HL-60 (cell line): ENCODE measurements at regions not wholly inside any gene's neighbourhood (a gene's known extent, or its start where the extent isn't known, plus 50 kb on each side); places are given as distances from the start of the nearest gene placed in this dataset.

Experiments used
- DNase-seq, 2 experiments: peaks; one replicate each; pipeline ENCODE4 v3.0.0-alpha.2; 2010 to 2020; ENCODE audit warnings: low read depth in 1 of 2, low spot score in 1 of 2
- H3K27ac ChIP-seq: fragments of 250-450 bp; sonication (Bioruptor Pico); replicated peaks from 2 replicates; pipeline ENCODE4 v1.5.1; 2020; ENCODE audit warnings: mild to moderate bottlenecking, moderate library complexity
- H3K27me3 ChIP-seq: fragments of 250-450 bp; sonication (Bioruptor Pico); 2 replicates; pipeline ENCODE4 v1.5.1; 2021; ENCODE audit warnings: mild to moderate bottlenecking, moderate library complexity; ENCODE audit not compliant: insufficient read depth, poor library complexity, severe bottlenecking
- H3K4me3 ChIP-seq: replicated peaks from 2 replicates; pipeline ENCODE4 v1.5.1; 2011; ENCODE audit warnings: mild to moderate bottlenecking, control low read depth, low read length; ENCODE audit not compliant: insufficient read depth
- GABPA ChIP-seq: IDR thresholded peaks from 2 replicates; pipeline ENCODE4 v1.6.1; 2012; ENCODE audit warnings: low read depth
- POLR2AphosphoS5 ChIP-seq: IDR thresholded peaks from 2 replicates; pipeline ENCODE4 v1.6.1; 2012; ENCODE audit warnings: low read depth
- REST ChIP-seq: IDR thresholded peaks from 2 replicates; pipeline ENCODE4 v1.6.1; 2012; ENCODE audit warnings: low read depth; ENCODE audit not compliant: insufficient replicate concordance
- SPI1 ChIP-seq: IDR thresholded peaks from 2 replicates; pipeline ENCODE4 v1.6.1; 2012; ENCODE audit warnings: low read depth, mild to moderate bottlenecking, borderline replicate concordance
- TF ChIP-seq, protein P1 (sequence below): IDR thresholded peaks from one replicate; pipeline ENCODE4 v1.5.1; 2011; ENCODE audit warnings: low read length, control low read depth, inconsistent platforms; ENCODE audit not compliant: insufficient read depth

DNA sequence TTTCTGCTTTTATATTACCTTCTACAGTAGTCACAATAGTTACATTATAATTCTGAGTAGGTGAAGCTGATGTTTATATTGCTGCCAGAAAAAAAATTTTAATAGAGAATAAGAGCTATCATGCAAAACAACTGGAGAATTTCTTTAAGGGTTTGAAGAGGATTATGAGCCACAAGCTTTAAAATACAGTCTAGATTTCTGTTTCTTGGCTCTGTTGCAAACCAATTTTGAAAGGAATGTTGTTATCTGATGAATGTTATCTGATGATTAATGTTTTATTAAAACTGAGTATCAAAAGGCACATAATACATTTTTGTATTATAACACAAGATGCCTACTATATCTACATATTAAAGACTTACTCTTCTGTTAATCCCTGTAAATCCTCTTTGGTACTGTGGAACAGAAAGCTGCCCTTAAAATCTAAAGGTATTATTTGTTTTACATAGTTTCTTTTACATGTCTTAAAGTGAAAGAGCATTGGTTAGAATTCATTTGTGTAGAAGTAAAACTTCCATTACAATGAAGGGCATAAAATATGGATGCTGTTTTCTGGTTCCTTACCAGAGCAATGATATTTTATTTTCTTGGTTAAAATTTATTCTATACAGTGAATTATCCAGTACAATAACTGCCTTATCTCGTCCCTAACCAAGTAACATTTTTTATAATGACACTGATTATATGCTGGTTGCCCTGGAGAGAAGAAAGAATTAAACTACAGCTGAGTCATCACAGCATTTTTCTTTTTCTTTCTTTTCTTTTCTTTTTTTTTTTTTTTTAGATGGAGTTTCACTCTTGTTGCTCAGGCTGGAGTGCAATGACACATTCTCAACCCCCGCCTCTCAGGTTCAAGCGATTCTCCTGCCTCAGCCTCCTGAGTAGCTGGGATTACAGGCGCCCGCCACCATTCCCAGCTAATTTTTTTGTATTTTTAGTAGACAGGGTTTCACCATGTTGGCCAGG lies 205.7 kb downstream of the TANC2 start:
- Histone ChIP-seq H3K27ac (no peak overlapping the region), H3K4me3 (no peak overlapping the region), H3K27me3 (no peaks in the 10 kb centered on the region)
- no peak for DNase-seq
- no peak for TF ChIP-seq POLR2AphosphoS5
- TF ChIP-seq GABPA = no peak
- TF ChIP-seq, protein P1, sequence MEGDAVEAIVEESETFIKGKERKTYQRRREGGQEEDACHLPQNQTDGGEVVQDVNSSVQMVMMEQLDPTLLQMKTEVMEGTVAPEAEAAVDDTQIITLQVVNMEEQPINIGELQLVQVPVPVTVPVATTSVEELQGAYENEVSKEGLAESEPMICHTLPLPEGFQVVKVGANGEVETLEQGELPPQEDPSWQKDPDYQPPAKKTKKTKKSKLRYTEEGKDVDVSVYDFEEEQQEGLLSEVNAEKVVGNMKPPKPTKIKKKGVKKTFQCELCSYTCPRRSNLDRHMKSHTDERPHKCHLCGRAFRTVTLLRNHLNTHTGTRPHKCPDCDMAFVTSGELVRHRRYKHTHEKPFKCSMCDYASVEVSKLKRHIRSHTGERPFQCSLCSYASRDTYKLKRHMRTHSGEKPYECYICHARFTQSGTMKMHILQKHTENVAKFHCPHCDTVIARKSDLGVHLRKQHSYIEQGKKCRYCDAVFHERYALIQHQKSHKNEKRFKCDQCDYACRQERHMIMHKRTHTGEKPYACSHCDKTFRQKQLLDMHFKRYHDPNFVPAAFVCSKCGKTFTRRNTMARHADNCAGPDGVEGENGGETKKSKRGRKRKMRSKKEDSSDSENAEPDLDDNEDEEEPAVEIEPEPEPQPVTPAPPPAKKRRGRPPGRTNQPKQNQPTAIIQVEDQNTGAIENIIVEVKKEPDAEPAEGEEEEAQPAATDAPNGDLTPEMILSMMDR = no peak
- no peak for TF ChIP-seq SPI1
- no peak for TF ChIP-seq REST

GRCh38 chr17:63173450-63173849 lies 207.4 kb downstream of the TANC2 start:
- DNase-seq = no peak
- TF ChIP-seq GABPA = no peak
- Histone ChIP-seq H3K27me3 (no peaks in the 10 kb centered on the region), H3K27ac (no peak overlapping the region), H3K4me3 (no peak overlapping the region)

DNA sequence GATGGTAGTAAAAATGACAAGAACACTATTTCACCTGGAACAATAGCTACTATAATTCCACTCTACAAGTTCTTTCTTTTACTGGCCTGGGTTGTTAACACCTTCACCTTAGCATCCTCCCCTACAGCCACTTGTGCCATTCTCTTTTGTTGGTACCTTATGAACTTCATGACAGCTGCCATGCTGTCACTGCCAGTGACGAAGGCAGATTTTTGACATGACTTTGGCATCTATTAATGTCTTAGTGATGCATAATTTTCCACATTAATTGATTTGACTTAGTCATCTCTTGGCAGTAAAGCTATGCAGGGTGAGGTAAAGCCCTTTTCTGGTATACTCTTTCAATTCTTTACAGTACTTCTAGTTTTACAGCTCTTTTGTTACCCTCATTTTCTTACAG lies 207.9 kb downstream of the TANC2 start:
- no peaks in the 10 kb centered on the region for H3K27me3 ChIP-seq
- no peak for DNase-seq
- TF ChIP-seq GABPA (no peak), REST (no peak), SPI1 (no peak), POLR2AphosphoS5 (no peak)
- TF ChIP-seq, protein P1 = no peak
- H3K27ac ChIP-seq = no peak overlapping the region
- no peak overlapping the region for H3K4me3 ChIP-seq

DNA sequence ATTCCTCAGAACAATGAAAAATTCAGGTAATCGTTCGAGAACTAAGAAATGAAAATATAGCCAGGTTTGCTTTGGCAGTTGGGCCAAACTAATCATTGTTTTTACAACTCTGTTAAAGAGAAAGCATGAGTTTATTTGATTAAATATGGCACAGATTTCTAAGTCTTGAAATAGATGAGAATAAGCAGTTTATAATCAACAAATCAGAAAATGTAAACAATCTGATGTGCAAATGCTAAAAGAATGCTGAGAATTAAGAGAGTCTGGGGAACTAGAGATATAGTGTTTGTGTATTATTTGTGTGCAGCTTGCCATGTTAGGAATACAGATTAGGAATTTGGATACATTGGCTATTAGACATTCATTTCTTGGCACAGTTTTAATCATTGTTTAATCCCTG lies 212.5 kb downstream of the TANC2 start:
- no peak overlapping the region for H3K4me3 ChIP-seq
- H3K27ac ChIP-seq = no peak overlapping the region
- no peaks in the 10 kb centered on the region for H3K27me3 ChIP-seq
- no peak for DNase-seq
- TF ChIP-seq REST (no peak), GABPA (no peak)
